IPS-20b (cell line): ENCODE measurements at regions not wholly inside any gene's neighbourhood (a gene's known extent, or its start where the extent isn't known, plus 50 kb on each side); places are given as distances from the start of the nearest gene placed in this dataset.

Experiments used
- H3K27ac ChIP-seq: one replicate; pipeline ENCODE4 v1.5.1; 2013; ENCODE audit warnings: low read length
- H3K27me3 ChIP-seq: 2 replicates; pipeline ENCODE4 v1.6.1; 2013; ENCODE audit warnings: mild to moderate bottlenecking, low read length, inconsistent platforms; ENCODE audit not compliant: insufficient read depth
- H3K36me3 ChIP-seq: 2 replicates; pipeline ENCODE4 v1.6.1; 2013; ENCODE audit warnings: low read depth, mild to moderate bottlenecking, inconsistent platforms, low read length, moderate library complexity; ENCODE audit not compliant: insufficient read depth
- H3K4me1 ChIP-seq: 2 replicates; pipeline ENCODE4 v1.6.1; 2013; ENCODE audit warnings: mild to moderate bottlenecking, control low read depth, inconsistent platforms, low read length, moderate library complexity; ENCODE audit not compliant: insufficient read depth
- H3K4me3 ChIP-seq: 2 replicates; pipeline ENCODE4 v1.5.1; 2013; ENCODE audit warnings: mild to moderate bottlenecking, low read length, inconsistent platforms
- H3K9ac ChIP-seq: 2 replicates; pipeline ENCODE4 v1.6.1; 2013; ENCODE audit warnings: low read depth, mild to moderate bottlenecking, inconsistent platforms, low read length, moderate library complexity
- H3K9me3 ChIP-seq: 2 replicates; pipeline ENCODE4 v1.6.1; 2013; ENCODE audit warnings: mild to moderate bottlenecking, low read depth, low read length, inconsistent platforms; ENCODE audit not compliant: insufficient read depth

DNA sequence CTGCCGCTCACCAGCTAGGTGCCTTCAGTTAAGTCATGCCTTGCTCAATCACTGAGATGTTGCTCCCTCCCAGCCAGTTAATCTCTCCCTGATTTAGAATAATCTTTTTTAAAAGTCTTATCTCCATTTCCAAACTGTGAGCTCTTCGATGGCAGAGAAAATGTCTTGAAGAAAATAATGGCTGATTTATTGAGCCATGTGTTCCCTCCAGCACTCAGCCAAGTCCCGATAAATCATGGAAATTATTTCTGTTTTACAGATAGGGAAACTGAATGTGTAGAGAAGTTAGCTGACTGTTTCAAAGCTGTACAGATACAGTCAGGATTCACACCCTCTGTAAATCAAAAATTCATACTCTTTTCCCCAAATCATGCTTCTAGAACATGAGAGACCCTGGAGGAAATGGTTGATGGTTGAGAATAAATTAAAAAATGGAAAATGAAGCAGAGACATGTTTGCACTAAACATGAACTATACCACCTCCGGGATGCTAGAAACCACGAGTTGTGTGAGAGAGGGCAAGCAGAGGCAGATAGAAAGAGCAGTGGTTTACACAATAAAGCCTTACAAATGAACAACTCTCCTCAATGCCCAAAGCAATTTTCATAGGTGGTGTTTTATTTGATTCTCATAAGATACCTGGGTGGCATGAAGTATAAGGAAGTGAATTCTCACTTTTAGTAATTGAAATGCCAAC is 376.4 kb downstream of the PLPP3 start:
- Histone ChIP-seq H3K4me3 (no peak overlapping the region), H3K9ac (no peak overlapping the region), H3K36me3 (no peaks in the 10 kb centered on the region), H3K27me3 (no peaks in the 10 kb centered on the region), H3K9me3 (peaks cover 5% of the 10 kb centered on the region; the same call in 1 of the 2 replicates), H3K27ac (no peak overlapping the region), H3K4me1 (no peaks in the 10 kb centered on the region)

- H3K9ac ChIP-seq, result no peak overlapping the region
- H3K4me1 ChIP-seq, result peaks cover 2% of the 10 kb centered on the region; the same call in 1 of the 2 replicates
- H3K27ac ChIP-seq, result no peak overlapping the region
- H3K27me3 ChIP-seq, result no peaks in the 10 kb centered on the region
- no peaks in the 10 kb centered on the region for H3K36me3 ChIP-seq
- H3K4me3 ChIP-seq, result no peak overlapping the region
- H3K9me3 ChIP-seq, result peaks cover under 1% of the 10 kb centered on the region; the same call in 1 of the 2 replicates
Observed at GRCh38 chr1:56202186-56202585, 377.2 kb downstream of the PLPP3 start.

GRCh38 chr1:56200896-56201295 is 378.5 kb downstream of the PLPP3 start:
- H3K36me3 ChIP-seq, result no peaks in the 10 kb centered on the region
- H3K9ac ChIP-seq, result no peak overlapping the region
- no peak overlapping the region for H3K4me3 ChIP-seq
- H3K4me1 ChIP-seq, result peaks cover 12% of the 10 kb centered on the region; the same call in 1 of the 2 replicates
- no peaks in the 10 kb centered on the region for H3K27me3 ChIP-seq
- no peak overlapping the region for H3K27ac ChIP-seq
- no peaks in the 10 kb centered on the region for H3K9me3 ChIP-seq

DNA sequence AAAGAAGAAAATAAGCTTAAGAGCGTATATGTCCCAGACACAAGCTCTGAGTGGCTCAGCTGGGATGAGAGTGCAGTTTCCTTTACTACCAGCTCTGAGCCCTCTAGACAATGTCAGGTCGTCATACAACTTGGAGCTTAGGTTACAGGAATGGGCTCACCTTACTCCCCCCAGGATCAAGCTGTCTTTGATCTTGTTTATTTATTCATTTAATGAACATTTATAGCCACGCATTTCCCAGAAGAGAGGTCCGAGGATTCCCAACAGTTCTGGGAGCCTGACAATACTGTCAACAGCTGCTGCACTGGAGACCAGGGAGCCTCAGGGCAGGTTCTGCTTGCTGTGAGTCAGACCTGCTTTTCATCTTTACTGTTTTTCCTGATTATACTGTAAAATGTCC is 378.9 kb downstream of the PLPP3 start:
- no peak overlapping the region for H3K27ac ChIP-seq
- H3K4me1 ChIP-seq, result peaks cover 12% of the 10 kb centered on the region; the same call in 1 of the 2 replicates

GRCh38 chr1:56199956-56200355 is 379.4 kb downstream of the PLPP3 start:
- no peak overlapping the region for H3K27ac ChIP-seq
- no peaks in the 10 kb centered on the region for H3K9me3 ChIP-seq
- no peaks in the 10 kb centered on the region for H3K36me3 ChIP-seq
- peaks cover 12% of the 10 kb centered on the region; the same call in 1 of the 2 replicates for H3K4me1 ChIP-seq
- H3K9ac ChIP-seq, result no peak overlapping the region
- H3K4me3 ChIP-seq, result no peak overlapping the region
- no peaks in the 10 kb centered on the region for H3K27me3 ChIP-seq

More for the DNA sequence above, 378.9 kb downstream of the PLPP3 start:
- Histone ChIP-seq H3K36me3 (no peaks in the 10 kb centered on the region), H3K4me3 (no peak overlapping the region), H3K9me3 (no peaks in the 10 kb centered on the region), H3K27me3 (no peaks in the 10 kb centered on the region), H3K9ac (no peak overlapping the region)

GRCh38 chr1:56199061-56199460 is 380.3 kb downstream of the PLPP3 start:
- Histone ChIP-seq H3K4me1 (peaks cover 12% of the 10 kb centered on the region; the same call in 1 of the 2 replicates), H3K9me3 (no peaks in the 10 kb centered on the region), H3K36me3 (no peaks in the 10 kb centered on the region), H3K27me3 (no peaks in the 10 kb centered on the region), H3K9ac (no peak overlapping the region), H3K27ac (no peak overlapping the region), H3K4me3 (no peak overlapping the region)

DNA sequence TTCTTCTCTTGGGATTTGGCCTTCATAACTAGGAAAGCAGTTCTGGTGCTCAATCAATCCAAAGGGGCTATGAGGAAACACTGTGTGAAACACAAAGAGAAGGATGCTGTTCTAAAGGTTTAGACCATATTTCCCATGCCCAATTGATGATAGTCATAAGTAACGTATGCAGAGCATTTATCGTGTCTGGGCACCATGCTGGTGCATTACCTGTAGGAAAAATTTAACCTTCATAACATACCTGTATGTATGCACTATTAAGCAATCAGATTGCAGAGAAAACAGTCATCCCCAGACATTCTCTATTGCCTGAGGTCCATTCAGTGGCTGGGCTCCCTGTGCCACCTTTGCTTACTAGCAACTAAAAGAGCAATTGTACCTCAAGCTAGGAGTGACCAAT is 381.4 kb downstream of the PLPP3 start:
- Histone ChIP-seq H3K36me3 (no peaks in the 10 kb centered on the region), H3K27me3 (no peaks in the 10 kb centered on the region), H3K27ac (no peak overlapping the region), H3K9ac (no peak overlapping the region), H3K9me3 (no peaks in the 10 kb centered on the region), H3K4me3 (no peak overlapping the region), H3K4me1 (peaks cover 12% of the 10 kb centered on the region; the same call in 1 of the 2 replicates)

GRCh38 chr1:56196839-56197238 is 382.5 kb downstream of the PLPP3 start:
- Histone ChIP-seq H3K4me3 (0 out of 2 replicates have a peak overlapping the region, but pooled peaks have one; percentile 10), H3K27ac (no peak overlapping the region), H3K27me3 (no peaks in the 10 kb centered on the region), H3K9ac (no peak overlapping the region), H3K9me3 (no peaks in the 10 kb centered on the region), H3K4me1 (peaks cover 12% of the 10 kb centered on the region; the same call in 1 of the 2 replicates), H3K36me3 (no peaks in the 10 kb centered on the region)

- Histone ChIP-seq H3K36me3 (no peaks in the 10 kb centered on the region), H3K27me3 (no peaks in the 10 kb centered on the region), H3K9me3 (no peaks in the 10 kb centered on the region), H3K4me3 (no peak overlapping the region), H3K9ac (no peak overlapping the region), H3K4me1 (peaks cover 17% of the 10 kb centered on the region; the same call in 1 of the 2 replicates), H3K27ac (no peak overlapping the region)
Observed at GRCh38 chr1:56194701-56195300, 384.6 kb downstream of the PLPP3 start.

- H3K36me3 ChIP-seq, result no peaks in the 10 kb centered on the region
- no peak overlapping the region for H3K4me3 ChIP-seq
- no peak overlapping the region for H3K27ac ChIP-seq
- H3K27me3 ChIP-seq, result no peaks in the 10 kb centered on the region
- H3K9ac ChIP-seq, result no peak overlapping the region
- H3K9me3 ChIP-seq, result no peaks in the 10 kb centered on the region
- peaks cover 25% of the 10 kb centered on the region; the same call in 1 of the 2 replicates for H3K4me1 ChIP-seq
Observed at GRCh38 chr1:56193656-56194055, 385.7 kb downstream of the PLPP3 start.

DNA sequence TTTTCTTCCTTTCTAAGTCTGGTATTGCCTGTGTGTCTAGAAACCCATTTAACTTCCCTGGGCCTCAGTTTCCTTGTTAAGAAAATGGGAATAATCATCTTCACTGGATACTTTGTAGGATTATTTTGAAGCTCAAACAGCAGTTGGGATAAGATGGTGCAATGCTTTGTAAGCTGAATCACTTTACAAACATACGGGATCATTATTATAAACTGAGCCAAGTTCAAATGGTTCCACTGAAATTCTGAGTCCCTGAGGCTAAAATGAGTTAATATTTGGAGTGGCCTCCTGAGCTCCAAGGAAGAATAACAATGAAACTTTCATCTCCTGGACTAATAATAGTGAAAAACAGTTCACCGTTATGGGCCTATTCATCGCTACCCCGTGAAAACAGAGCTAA is 388.0 kb downstream of the PLPP3 start:
- Histone ChIP-seq H3K36me3 (no peaks in the 10 kb centered on the region), H3K4me1 (peaks cover 15% of the 10 kb centered on the region; the same call in 1 of the 2 replicates), H3K27ac (no peak overlapping the region), H3K9ac (no peak overlapping the region), H3K9me3 (no peaks in the 10 kb centered on the region), H3K4me3 (no peak overlapping the region), H3K27me3 (no peaks in the 10 kb centered on the region)

- H3K36me3 ChIP-seq, result no peaks in the 10 kb centered on the region
- H3K4me1 ChIP-seq, result peaks cover 16% of the 10 kb centered on the region; the same call in 1 of the 2 replicates
- no peaks in the 10 kb centered on the region for H3K9me3 ChIP-seq
- H3K9ac ChIP-seq, result no peak overlapping the region
- no peak overlapping the region for H3K4me3 ChIP-seq
- H3K27me3 ChIP-seq, result no peaks in the 10 kb centered on the region
- H3K27ac ChIP-seq, result no peak overlapping the region
Observed at GRCh38 chr1:56190806-56191365, 388.5 kb downstream of the PLPP3 start.
